ENCODE measurements at regions not wholly inside any gene's neighbourhood (a gene's known extent, or its start where the extent isn't known, plus 50 kb on each side); places are given as distances from the start of the nearest gene placed in this dataset.

DNA sequence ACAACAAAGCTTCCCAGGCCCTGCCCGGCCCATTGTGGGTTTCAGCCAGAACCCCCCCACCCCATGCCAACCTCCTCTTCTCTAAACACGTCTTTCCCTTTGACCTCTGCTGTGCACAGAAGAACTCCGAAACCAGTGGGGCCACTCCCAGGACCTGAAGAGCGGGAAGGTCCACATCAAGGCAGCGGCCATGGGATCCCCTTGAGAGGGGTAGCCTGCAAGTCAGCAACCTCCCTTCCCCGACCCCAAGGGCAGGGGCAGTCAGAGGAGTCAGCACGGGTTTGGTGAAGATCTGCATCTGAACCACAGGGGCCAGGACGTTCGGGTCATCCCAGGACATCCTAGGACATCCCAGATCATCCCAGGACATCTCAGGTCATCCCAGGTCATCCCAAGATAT lies 379.9 kb upstream of the IRX4 start:
- no peak overlapping the region for H3K4me3 Mint-ChIP-seq (ENCODE audit: unreplicated experiment)
- H3K9me3 Mint-ChIP-seq (ENCODE audit: unreplicated experiment): no peaks in the 10 kb centered on the region
- intact Hi-C loops (cut with micrococcal nuclease): no loop called here
- TF ChIP-seq, protein P1, sequence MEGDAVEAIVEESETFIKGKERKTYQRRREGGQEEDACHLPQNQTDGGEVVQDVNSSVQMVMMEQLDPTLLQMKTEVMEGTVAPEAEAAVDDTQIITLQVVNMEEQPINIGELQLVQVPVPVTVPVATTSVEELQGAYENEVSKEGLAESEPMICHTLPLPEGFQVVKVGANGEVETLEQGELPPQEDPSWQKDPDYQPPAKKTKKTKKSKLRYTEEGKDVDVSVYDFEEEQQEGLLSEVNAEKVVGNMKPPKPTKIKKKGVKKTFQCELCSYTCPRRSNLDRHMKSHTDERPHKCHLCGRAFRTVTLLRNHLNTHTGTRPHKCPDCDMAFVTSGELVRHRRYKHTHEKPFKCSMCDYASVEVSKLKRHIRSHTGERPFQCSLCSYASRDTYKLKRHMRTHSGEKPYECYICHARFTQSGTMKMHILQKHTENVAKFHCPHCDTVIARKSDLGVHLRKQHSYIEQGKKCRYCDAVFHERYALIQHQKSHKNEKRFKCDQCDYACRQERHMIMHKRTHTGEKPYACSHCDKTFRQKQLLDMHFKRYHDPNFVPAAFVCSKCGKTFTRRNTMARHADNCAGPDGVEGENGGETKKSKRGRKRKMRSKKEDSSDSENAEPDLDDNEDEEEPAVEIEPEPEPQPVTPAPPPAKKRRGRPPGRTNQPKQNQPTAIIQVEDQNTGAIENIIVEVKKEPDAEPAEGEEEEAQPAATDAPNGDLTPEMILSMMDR (IDR thresholded peaks at IDR 0.05; ENCODE audit: unreplicated experiment): no peak
- POLR2A ChIA-PET: no interaction called here
- no peak for DNase-seq (ENCODE audit: unreplicated experiment)
- CTCF ChIA-PET: interaction anchor here (0.7 kb wide), 1 partner anchor 669 kb away, joined by 3 read pairs; no protein-coding TSS in a partner anchor
- no TSS peak for BruUV-seq (replicated peaks)
- no peaks in the 10 kb centered on the region for H3K4me1 Mint-ChIP-seq (ENCODE audit: insufficient read depth, unreplicated experiment)
- H3K36me3 Mint-ChIP-seq (ENCODE audit: insufficient read depth, unreplicated experiment): no peaks in the 10 kb centered on the region
- H3K27me3 Mint-ChIP-seq (ENCODE audit: insufficient read depth, unreplicated experiment): peaks cover 3% of the 10 kb centered on the region
- no peak overlapping the region for H3K27ac Mint-ChIP-seq (ENCODE audit: low read depth, unreplicated experiment)

DNA sequence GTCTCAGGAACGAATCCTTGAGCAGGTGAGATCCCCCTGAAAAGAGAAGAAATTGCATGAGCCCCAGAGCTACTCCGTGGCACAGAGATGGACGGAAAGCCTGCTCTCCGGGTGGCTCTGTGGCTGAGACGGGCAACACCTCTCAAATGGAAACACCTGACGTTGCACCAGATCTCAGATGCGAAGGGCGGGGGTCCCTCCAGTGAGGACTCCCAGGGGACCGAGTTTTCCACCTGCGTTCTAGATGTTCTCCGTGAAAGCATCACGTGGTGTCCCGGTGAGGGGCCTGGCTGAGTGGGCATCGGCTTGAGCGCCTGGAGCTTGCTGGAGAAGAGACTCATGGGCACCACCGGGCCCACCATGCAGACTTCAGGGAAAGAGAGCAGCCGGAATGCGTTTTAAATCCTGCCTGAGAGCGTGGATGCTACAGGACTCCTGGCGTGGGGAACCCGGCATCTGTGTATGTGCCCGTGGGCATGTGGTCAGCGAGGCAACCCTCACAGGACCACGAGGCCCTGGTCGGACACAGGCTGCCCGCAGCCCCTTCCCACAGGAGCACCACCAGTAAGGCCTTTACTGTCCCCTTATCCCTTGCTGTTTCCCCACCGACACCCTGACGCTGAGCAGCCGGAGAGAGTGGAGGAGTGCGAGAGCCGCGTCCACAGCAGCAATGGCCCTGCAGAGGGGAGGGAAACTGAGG lies 378.4 kb upstream of the IRX4 start:
- DNase-seq (ENCODE audit: unreplicated experiment): no peak
- CTCF ChIA-PET: interaction anchor here (0.6 kb wide), 1 partner anchor 560 kb away, joined by 3 read pairs; no protein-coding TSS in a partner anchor
- POLR2A ChIA-PET: no interaction called here
- Mint-ChIP-seq H3K27me3 (ENCODE audit: insufficient read depth, unreplicated experiment) (no peaks in the 10 kb centered on the region), H3K9me3 (ENCODE audit: unreplicated experiment) (no peaks in the 10 kb centered on the region), H3K4me1 (ENCODE audit: insufficient read depth, unreplicated experiment) (no peaks in the 10 kb centered on the region), H3K4me3 (ENCODE audit: unreplicated experiment) (no peak overlapping the region), H3K36me3 (ENCODE audit: insufficient read depth, unreplicated experiment) (no peaks in the 10 kb centered on the region), H3K27ac (ENCODE audit: low read depth, unreplicated experiment) (no peak overlapping the region)
- BruUV-seq (replicated peaks): no TSS peak
- TF ChIP-seq, protein P1 (IDR thresholded peaks at IDR 0.05; ENCODE audit: unreplicated experiment): no peak
- intact Hi-C loops (cut with micrococcal nuclease): no loop called here

DNA sequence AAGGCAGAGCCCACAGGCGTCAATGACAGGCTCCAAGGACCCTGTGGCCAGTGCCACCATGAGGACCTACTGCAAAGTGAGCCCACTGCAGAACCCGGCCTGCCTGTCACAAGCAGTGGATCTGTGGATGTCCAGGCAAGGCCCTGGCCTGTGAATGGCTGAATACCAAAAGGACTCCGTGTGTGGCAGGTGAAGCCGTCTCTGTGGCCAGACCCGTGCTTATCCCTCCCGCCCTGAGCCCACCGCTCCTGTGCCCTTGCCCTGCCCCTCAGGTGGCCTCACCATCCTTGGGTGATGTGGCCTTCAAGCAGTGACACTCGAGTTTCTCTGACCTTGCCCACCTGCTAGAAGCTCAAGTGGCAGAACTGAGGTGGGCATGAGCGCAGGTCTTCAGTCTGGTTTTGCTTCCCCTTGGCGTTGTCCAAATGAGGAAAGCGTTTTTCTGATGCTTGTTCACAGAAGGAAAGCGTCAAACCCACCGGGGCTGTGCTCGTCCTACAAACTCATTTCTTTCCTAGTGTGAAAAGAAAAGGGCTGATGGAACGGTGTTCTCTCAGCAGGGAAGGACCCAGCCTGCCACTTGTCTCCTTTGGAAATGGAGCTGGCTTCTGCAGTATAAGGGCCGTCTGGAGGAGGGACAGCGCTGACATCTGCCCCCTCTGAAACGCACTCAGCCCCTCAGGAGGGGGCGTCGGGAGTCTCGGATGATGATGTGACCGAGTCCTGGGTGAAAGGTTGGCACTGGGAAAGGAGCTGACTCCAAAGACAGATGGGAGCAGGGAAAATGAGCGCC lies 377.7 kb upstream of the IRX4 start:
- no peak for DNase-seq (ENCODE audit: unreplicated experiment)
- Mint-ChIP-seq H3K27ac (ENCODE audit: low read depth, unreplicated experiment) (no peak overlapping the region), H3K36me3 (ENCODE audit: insufficient read depth, unreplicated experiment) (no peaks in the 10 kb centered on the region), H3K4me3 (ENCODE audit: unreplicated experiment) (no peak overlapping the region), H3K4me1 (ENCODE audit: insufficient read depth, unreplicated experiment) (no peaks in the 10 kb centered on the region), H3K27me3 (ENCODE audit: insufficient read depth, unreplicated experiment) (no peaks in the 10 kb centered on the region), H3K9me3 (ENCODE audit: unreplicated experiment) (no peaks in the 10 kb centered on the region)
- no TSS peak for BruUV-seq (replicated peaks)
- TF ChIP-seq, protein P1 (IDR thresholded peaks at IDR 0.05; ENCODE audit: unreplicated experiment): no peak
- intact Hi-C loops (cut with micrococcal nuclease): no loop called here
- CTCF ChIA-PET: interaction anchor here (0.6 kb wide), 2 partner anchors 560 to 1760 kb away, joined by 3 read pairs; no protein-coding TSS in a partner anchor
- POLR2A ChIA-PET: no interaction called here

DNA sequence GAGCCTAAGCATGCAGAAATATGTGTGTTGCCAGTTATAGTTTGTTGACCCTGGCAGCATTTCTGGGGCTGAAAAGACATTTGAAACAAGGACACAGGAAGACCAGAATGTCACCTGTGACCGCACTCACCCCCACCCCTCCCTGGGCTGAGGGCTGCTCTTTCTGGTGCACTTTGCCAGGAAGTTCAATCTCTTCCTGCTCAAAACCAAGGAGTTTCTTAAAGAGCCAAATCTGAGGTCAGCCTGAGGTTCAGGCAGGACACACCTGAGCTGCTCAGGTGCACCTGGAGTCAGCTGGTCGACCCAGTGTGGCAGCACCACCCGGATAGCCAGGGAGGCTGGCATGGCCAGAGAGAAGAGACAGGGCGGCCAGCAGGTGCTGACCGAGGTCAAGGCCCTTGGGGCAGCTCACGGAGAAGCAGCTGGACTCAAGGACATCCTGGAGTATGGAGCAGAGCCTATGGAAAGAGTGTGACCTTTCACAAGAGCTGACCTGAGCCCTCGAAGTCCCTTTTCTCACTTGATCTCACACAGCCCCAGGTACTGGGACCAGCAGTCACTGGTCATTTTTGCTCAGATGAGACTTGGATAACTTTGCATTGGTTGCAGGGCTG lies 376.9 kb upstream of the IRX4 start:
- ChIA-PET POLR2A (no interaction called here), CTCF (interaction anchor here (0.6 kb wide), 1 partner anchor 1761 kb away, joined by 3 read pairs; no protein-coding TSS in a partner anchor)
- H3K4me3 Mint-ChIP-seq (ENCODE audit: unreplicated experiment): no peak overlapping the region
- H3K4me1 Mint-ChIP-seq (ENCODE audit: insufficient read depth, unreplicated experiment): peaks cover under 1% of the 10 kb centered on the region
- no peak for DNase-seq (ENCODE audit: unreplicated experiment)
- H3K27ac Mint-ChIP-seq (ENCODE audit: low read depth, unreplicated experiment): no peak overlapping the region
- H3K9me3 Mint-ChIP-seq (ENCODE audit: unreplicated experiment): no peaks in the 10 kb centered on the region
- no peaks in the 10 kb centered on the region for H3K27me3 Mint-ChIP-seq (ENCODE audit: insufficient read depth, unreplicated experiment)
- intact Hi-C loops (cut with micrococcal nuclease): no loop called here
- BruUV-seq (replicated peaks): no TSS peak
- TF ChIP-seq, protein P1 (IDR thresholded peaks at IDR 0.05; ENCODE audit: unreplicated experiment): no peak
- H3K36me3 Mint-ChIP-seq (ENCODE audit: insufficient read depth, unreplicated experiment): no peaks in the 10 kb centered on the region

Measured in MCF 10A (cell line).